AG10803 (cell line): ENCODE measurements at regions not wholly inside any gene's neighbourhood (a gene's known extent, or its start where the extent isn't known, plus 50 kb on each side); places are given as distances from the start of the nearest gene placed in this dataset.

Experiments
- DNase-seq: peaks from one replicate; pipeline ENCODE4 v3.0.0; 2010; ENCODE audit warnings: low read depth
- H3K4me3 ChIP-seq: 2 replicates; pipeline ENCODE4 v1.5.1; 2011; ENCODE audit warnings: mild to moderate bottlenecking, low read length, control low read depth
- TF ChIP-seq, protein P1 (sequence below): conservative IDR thresholded peaks from 2 replicates; pipeline ENCODE4 v1.5.1; 2011; ENCODE audit warnings: mild to moderate bottlenecking, low read length, control low read depth, inconsistent platforms

DNA sequence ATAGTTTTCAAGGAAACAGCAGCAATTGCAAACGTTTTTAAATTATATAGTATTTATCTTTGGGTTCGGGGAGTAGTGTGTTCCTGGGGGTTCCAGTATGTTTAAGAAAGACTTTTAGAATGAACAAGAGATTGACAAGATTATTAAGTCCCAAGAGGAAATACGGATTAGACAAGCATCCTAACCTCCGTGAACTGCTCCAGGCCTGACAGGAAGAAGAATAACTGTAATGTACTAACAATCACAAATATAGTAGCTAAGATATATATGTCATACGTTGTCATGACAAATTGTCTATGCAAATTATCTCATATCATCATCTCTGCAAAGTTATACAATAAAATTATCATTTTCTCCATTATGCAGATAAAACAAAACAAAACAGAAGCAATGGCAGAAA lies 1397.2 kb downstream of the MRPL39 start:
- DNase-seq = no peak
- TF ChIP-seq, protein P1, sequence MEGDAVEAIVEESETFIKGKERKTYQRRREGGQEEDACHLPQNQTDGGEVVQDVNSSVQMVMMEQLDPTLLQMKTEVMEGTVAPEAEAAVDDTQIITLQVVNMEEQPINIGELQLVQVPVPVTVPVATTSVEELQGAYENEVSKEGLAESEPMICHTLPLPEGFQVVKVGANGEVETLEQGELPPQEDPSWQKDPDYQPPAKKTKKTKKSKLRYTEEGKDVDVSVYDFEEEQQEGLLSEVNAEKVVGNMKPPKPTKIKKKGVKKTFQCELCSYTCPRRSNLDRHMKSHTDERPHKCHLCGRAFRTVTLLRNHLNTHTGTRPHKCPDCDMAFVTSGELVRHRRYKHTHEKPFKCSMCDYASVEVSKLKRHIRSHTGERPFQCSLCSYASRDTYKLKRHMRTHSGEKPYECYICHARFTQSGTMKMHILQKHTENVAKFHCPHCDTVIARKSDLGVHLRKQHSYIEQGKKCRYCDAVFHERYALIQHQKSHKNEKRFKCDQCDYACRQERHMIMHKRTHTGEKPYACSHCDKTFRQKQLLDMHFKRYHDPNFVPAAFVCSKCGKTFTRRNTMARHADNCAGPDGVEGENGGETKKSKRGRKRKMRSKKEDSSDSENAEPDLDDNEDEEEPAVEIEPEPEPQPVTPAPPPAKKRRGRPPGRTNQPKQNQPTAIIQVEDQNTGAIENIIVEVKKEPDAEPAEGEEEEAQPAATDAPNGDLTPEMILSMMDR = no peak
- no peak overlapping the region for H3K4me3 ChIP-seq

- TF ChIP-seq, protein P1 = no peak
- no peak for DNase-seq
- no peak overlapping the region for H3K4me3 ChIP-seq
Measured at GRCh38 chr21:24208562-24209260, 1398.6 kb downstream of the MRPL39 start.

DNA sequence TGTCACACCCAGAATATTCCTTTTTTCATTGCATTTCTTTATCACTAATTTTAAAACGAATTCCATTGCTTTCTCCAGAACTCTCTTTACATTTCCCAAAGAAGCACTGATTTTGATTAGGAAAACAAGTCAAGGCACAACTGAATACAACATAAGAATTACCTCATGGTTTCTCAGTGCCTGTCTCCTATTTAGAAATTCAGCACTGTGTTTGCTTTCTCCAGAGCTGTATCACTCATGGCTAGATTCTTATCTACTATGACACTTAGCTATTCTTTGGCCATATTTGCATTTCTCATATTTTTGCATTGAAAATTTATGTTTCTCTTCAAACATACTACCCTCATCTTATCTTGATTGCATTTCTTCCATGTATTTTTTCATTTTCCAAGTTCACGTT lies 1402.0 kb downstream of the MRPL39 start:
- H3K4me3 ChIP-seq = no peak overlapping the region
- no peak for DNase-seq
- TF ChIP-seq, protein P1 = no peak

DNA sequence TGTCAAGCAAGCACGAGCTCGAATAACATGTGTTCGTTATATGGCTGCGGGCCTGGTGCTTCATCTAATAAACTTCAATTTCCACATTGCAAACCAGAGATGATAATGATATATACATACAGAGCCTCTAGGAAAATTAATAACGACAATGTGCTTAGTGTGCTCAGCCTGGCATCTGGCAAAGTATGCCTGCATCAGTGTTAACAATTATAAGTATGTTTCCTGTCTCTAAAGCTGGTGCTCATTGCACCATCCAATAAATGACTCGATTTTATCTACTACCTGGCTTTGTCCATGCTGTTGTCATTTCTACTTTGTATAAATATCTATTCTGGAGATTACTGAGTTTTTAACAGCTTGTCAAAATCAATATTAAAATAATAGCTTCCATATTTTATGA lies 1402.6 kb downstream of the MRPL39 start:
- TF ChIP-seq, protein P1 = no peak

DNA sequence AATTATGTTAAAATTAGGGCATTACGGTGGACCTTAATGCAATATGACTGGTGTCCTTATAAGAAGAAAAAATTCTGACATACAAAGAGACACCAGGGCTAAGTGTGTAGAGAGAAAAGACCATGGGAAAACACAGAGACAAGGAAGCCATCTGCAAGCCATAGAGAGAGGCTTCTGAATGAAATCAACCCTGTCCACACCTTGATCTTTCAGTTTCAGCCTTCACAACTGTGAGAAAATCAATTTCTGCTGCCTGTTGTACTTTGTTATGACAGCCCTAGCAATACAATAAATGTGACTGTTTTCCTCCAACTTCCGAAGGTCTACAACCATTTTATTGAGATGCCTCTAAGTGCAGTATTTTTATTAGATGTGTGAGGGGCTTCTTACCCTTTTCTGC lies 1407.2 kb downstream of the MRPL39 start:
- no peak for DNase-seq
- no peak overlapping the region for H3K4me3 ChIP-seq
- TF ChIP-seq, protein P1 = no peak

More for the DNA sequence above, 1402.6 kb downstream of the MRPL39 start:
- no peak for DNase-seq
- H3K4me3 ChIP-seq = no peak overlapping the region

- no peak for DNase-seq
- no peak overlapping the region for H3K4me3 ChIP-seq
- TF ChIP-seq, protein P1 = no peak
Measured at GRCh38 chr21:24197923-24198322, 1409.4 kb downstream of the MRPL39 start.

- DNase-seq = no peak
- no peak overlapping the region for H3K4me3 ChIP-seq
- TF ChIP-seq, protein P1 = no peak
Measured at GRCh38 chr21:24197132-24197643, 1410.1 kb downstream of the MRPL39 start.
